HCT116 (cell line): ENCODE measurements at regions not wholly inside any gene's neighbourhood (a gene's known extent, or its start where the extent isn't known, plus 50 kb on each side); places are given as distances from the start of the nearest gene placed in this dataset.

Experiments used
- CEBPB ChIP-seq: IDR thresholded peaks from 2 replicates; pipeline ENCODE4 v1.6.1; 2012; ENCODE audit warnings: low read depth
- CTCF ChIP-seq, 3 experiments: fragments of 200-600 bp in 1 of 3; sonication (generic) in 1 of 3; IDR thresholded peaks in 2 of 3; conservative IDR thresholded peaks in 1 of 3; 2 replicates each; pipeline ENCODE4 v1.5.1; 2012 to 2017; ENCODE audit warnings: low read depth in 2 of 3, low read length in 2 of 3, antibody characterized with exemption in 1 of 3, borderline replicate concordance in 1 of 3, control low read depth in 1 of 3, mild to moderate bottlenecking in 1 of 3, mixed read lengths in 1 of 3, mixed run types in 1 of 3, moderate library complexity in 1 of 3; ENCODE audit not compliant: insufficient read depth in 1 of 3
- EGR1 ChIP-seq: IDR thresholded peaks from 2 replicates; pipeline ENCODE4 v1.6.1; 2012; ENCODE audit warnings: low read depth
- EZH2 ChIP-seq: fragments of 200-600 bp; sonication (generic); IDR thresholded peaks from 2 replicates; pipeline ENCODE4 v1.6.1; 2017; ENCODE audit warnings: antibody characterized with exemption, mixed run types
- EZH2phosphoT487 ChIP-seq: fragments of 200-600 bp; IDR thresholded peaks from 2 replicates; pipeline ENCODE4 v1.6.1; 2018; ENCODE audit warnings: antibody characterized with exemption, borderline replicate concordance
- POLR2A ChIP-seq: IDR thresholded peaks from 2 replicates; pipeline ENCODE4 v1.7.0; 2011; ENCODE audit warnings: borderline replicate concordance; ENCODE audit not compliant: insufficient read depth, insufficient read length; ENCODE audit errors: extremely low read depth
- POLR2AphosphoS5 ChIP-seq: IDR thresholded peaks from 2 replicates; pipeline ENCODE4 v1.6.1; 2011; ENCODE audit warnings: mild to moderate bottlenecking, low read depth, low read length, moderate library complexity
- RAD21 ChIP-seq: IDR thresholded peaks from 2 replicates; pipeline ENCODE4 v1.6.1; 2012; ENCODE audit warnings: low read depth, mild to moderate bottlenecking
- SIN3A ChIP-seq: IDR thresholded peaks from 2 replicates; pipeline ENCODE4 v1.6.1; 2012; ENCODE audit warnings: low read depth
- SP1 ChIP-seq: IDR thresholded peaks from 2 replicates; pipeline ENCODE4 v1.6.1; 2012; ENCODE audit warnings: low read depth
- YY1 ChIP-seq: IDR thresholded peaks from 2 replicates; pipeline ENCODE4 v1.6.1; 2011; ENCODE audit warnings: low read length, low read depth, moderate library complexity, mild to moderate bottlenecking; ENCODE audit not compliant: insufficient replicate concordance; ENCODE audit errors: extremely low read depth
- ZFX ChIP-seq: fragments of 450-650 bp; IDR thresholded peaks from 2 replicates; pipeline ENCODE4 v1.6.1; 2017
- TF ChIP-seq, protein P1 (sequence below): IDR thresholded peaks from 2 replicates; pipeline ENCODE4 v1.6.1; 2012; ENCODE audit warnings: low read depth

DNA sequence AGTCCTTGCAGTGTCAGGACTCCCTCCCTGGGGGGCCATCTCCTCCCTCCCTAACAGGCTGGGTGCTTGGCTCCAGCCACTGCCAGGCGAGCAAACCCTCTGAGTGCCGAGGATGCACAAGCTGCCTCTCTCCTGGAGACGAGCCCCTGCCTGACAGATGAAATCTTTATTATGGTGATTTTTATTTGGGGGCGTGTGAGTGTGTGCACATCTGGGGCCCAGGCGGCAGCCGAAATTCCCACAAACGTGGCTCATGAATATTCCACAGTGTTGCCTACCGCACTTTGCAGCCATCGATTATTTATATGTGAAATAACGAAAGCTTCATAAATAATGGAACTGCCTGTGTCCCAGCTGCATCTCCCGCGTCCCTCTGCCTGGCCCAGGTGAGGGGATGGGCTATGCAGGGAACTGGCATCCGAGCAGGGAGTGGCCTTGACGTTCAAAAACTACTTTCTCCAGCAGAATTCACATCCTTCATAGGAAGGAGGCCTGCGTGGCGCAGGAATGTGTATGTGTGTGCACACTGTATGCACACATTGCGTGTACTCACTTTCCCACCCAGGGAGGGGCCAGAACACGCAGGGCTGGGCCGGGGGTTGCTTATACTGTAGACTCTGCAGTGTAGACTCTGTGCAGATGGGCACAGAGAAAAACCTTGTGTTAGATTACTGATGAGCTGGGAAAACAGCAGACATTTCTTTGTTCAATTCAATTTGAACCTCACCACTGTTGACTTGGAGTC is 73.1 kb downstream of the UBIAD1 start:
- TF ChIP-seq CTCF (IDR thresholded peaks at IDR 0.05 in 2 of 3, conservative IDR thresholded peaks at IDR 0.05 in 1 of 3; ENCODE audit: borderline replicate concordance in 1 of 3, insufficient read depth in 1 of 3, low read depth in 2 of 3, low read length in 2 of 3) (no peak), POLR2A (no peak), RAD21 (no peak), ZFX (no peak), POLR2AphosphoS5 (no peak), SP1 (no peak), EZH2phosphoT487 (no peak), EGR1 (no peak), SIN3A (no peak), EZH2 (no peak), CEBPB (no peak), YY1 (no peak)
- TF ChIP-seq, protein P1, sequence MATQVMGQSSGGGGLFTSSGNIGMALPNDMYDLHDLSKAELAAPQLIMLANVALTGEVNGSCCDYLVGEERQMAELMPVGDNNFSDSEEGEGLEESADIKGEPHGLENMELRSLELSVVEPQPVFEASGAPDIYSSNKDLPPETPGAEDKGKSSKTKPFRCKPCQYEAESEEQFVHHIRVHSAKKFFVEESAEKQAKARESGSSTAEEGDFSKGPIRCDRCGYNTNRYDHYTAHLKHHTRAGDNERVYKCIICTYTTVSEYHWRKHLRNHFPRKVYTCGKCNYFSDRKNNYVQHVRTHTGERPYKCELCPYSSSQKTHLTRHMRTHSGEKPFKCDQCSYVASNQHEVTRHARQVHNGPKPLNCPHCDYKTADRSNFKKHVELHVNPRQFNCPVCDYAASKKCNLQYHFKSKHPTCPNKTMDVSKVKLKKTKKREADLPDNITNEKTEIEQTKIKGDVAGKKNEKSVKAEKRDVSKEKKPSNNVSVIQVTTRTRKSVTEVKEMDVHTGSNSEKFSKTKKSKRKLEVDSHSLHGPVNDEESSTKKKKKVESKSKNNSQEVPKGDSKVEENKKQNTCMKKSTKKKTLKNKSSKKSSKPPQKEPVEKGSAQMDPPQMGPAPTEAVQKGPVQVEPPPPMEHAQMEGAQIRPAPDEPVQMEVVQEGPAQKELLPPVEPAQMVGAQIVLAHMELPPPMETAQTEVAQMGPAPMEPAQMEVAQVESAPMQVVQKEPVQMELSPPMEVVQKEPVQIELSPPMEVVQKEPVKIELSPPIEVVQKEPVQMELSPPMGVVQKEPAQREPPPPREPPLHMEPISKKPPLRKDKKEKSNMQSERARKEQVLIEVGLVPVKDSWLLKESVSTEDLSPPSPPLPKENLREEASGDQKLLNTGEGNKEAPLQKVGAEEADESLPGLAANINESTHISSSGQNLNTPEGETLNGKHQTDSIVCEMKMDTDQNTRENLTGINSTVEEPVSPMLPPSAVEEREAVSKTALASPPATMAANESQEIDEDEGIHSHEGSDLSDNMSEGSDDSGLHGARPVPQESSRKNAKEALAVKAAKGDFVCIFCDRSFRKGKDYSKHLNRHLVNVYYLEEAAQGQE, result no peak
